CD14-positive monocyte (primary cell): ENCODE measurements at regions not wholly inside any gene's neighbourhood (a gene's known extent, or its start where the extent isn't known, plus 50 kb on each side); places are given as distances from the start of the nearest gene placed in this dataset.

Source experiments
- DNase-seq, 3 donors: peaks; one replicate each; pipeline ENCODE4 v3.0.0-alpha.2; 2011 to 2022
- H2AFZ ChIP-seq: 2 replicates; pipeline ENCODE4 v1.6.0; 2012; ENCODE audit warnings: mild to moderate bottlenecking, low read depth, low read length, inconsistent platforms; ENCODE audit not compliant: insufficient read depth, poor library complexity, severe bottlenecking
- H3K27ac ChIP-seq, 2 donors: 1 replicate in 1 of 2; 2 replicates in 1 of 2; pipeline ENCODE4 v1.5.1; 2012 to 2013; ENCODE audit warnings: low read length in 2 of 2, control low read depth in 1 of 2, inconsistent platforms in 1 of 2, low read depth in 1 of 2, mild to moderate bottlenecking in 1 of 2
- H3K27me3 ChIP-seq, 2 donors: one replicate each; pipeline versions ENCODE4 v1.6.0 to v1.6.1; 2011 to 2013; ENCODE audit warnings: low read length in 2 of 2; ENCODE audit not compliant: control insufficient read depth in 2 of 2, insufficient read depth in 2 of 2
- H3K36me3 ChIP-seq, 2 donors: replicated peaks in 1 of 2; 1 replicate in 1 of 2; 2 replicates in 1 of 2; pipeline versions ENCODE4 v1.5.1 to v1.6.1; 2012 to 2013; ENCODE audit warnings: low read length in 2 of 2, control low read depth in 1 of 2, inconsistent platforms in 1 of 2, mild to moderate bottlenecking in 1 of 2; ENCODE audit not compliant: insufficient read depth in 2 of 2, control insufficient read depth in 1 of 2
- H3K4me1 ChIP-seq, 2 donors: 1 replicate in 1 of 2; 2 replicates in 1 of 2; pipeline versions ENCODE4 v1.5.1 to v1.6.1; 2012 to 2013; ENCODE audit warnings: low read length in 2 of 2, control low read depth in 1 of 2, inconsistent platforms in 1 of 2, mild to moderate bottlenecking in 1 of 2, moderate library complexity in 1 of 2; ENCODE audit not compliant: insufficient read depth in 2 of 2, control insufficient read depth in 1 of 2
- H3K4me2 ChIP-seq: replicated peaks from 2 replicates; pipeline ENCODE3; 2012; ENCODE audit warnings: low read length, moderate library complexity, mild to moderate bottlenecking; ENCODE audit not compliant: poor library complexity, severe bottlenecking; ENCODE audit errors: extremely low read depth
- H3K4me3 ChIP-seq, 3 experiments: fragments of 200-600 bp in 1 of 3; sonication (generic) in 1 of 3; replicated peaks in 1 of 3; 1 replicate in 2 of 3; 2 replicates in 1 of 3; pipeline ENCODE4 v1.5.1; 2011 to 2013; ENCODE audit warnings: low read length in 3 of 3, mild to moderate bottlenecking in 3 of 3, control low read depth in 2 of 3, low read depth in 2 of 3, inconsistent platforms in 1 of 3, moderate library complexity in 1 of 3
- H3K79me2 ChIP-seq: 2 replicates; pipeline ENCODE4 v1.6.0; 2012; ENCODE audit warnings: mild to moderate bottlenecking, control low read depth, inconsistent platforms, low read length, moderate library complexity; ENCODE audit not compliant: insufficient read depth
- H3K9ac ChIP-seq: 2 replicates; pipeline ENCODE4 v1.6.0; 2017; ENCODE audit warnings: low read length, mild to moderate bottlenecking; ENCODE audit not compliant: insufficient read depth, poor library complexity, severe bottlenecking
- H3K9me3 ChIP-seq, 2 donors: replicated peaks in 1 of 2; 1 replicate in 1 of 2; 2 replicates in 1 of 2; pipeline versions ENCODE4 v1.5.1 to v1.6.1; 2012 to 2013; ENCODE audit warnings: low read length in 2 of 2, control low read depth in 1 of 2; ENCODE audit not compliant: control insufficient read depth in 1 of 2, insufficient read depth in 1 of 2
- H4K20me1 ChIP-seq: 2 replicates; pipeline ENCODE4 v1.6.0; 2012; ENCODE audit warnings: mild to moderate bottlenecking, low read length, control low read depth, moderate library complexity; ENCODE audit not compliant: insufficient read depth
- H3K27ac Mint-ChIP-seq, 7 donors: one replicate each; pipeline ENCODE4 v1.8.0; 2020; ENCODE audit warnings: mild to moderate bottlenecking in 7 of 7, mixed read lengths in 7 of 7, moderate library complexity in 6 of 7, inconsistent platforms in 2 of 7
- H3K27me3 Mint-ChIP-seq, 3 donors: one replicate each; pipeline ENCODE4 v1.8.0; 2021 to 2022; ENCODE audit warnings: low read depth in 3 of 3, mild to moderate bottlenecking in 3 of 3, mixed read lengths in 3 of 3, moderate library complexity in 3 of 3, inconsistent platforms in 1 of 3
- H3K36me3 Mint-ChIP-seq, 2 donors: one replicate each; pipeline ENCODE4 v1.8.0; 2020; ENCODE audit warnings: mixed read lengths in 2 of 2, inconsistent platforms in 1 of 2, mild to moderate bottlenecking in 1 of 2
- H3K4me1 Mint-ChIP-seq: one replicate; pipeline ENCODE4 v1.8.0; 2020; ENCODE audit warnings: mild to moderate bottlenecking, mixed read lengths
- H3K4me3 Mint-ChIP-seq, 2 donors: one replicate each; pipeline ENCODE4 v1.8.0; 2020; ENCODE audit warnings: mild to moderate bottlenecking in 2 of 2, mixed read lengths in 2 of 2, moderate library complexity in 1 of 2
- H3K9me3 Mint-ChIP-seq, 7 donors: one replicate each; pipeline ENCODE4 v1.8.0; 2020 to 2022; ENCODE audit warnings: mixed read lengths in 7 of 7, mild to moderate bottlenecking in 6 of 7, moderate library complexity in 6 of 7, inconsistent platforms in 2 of 7
- CTCF ChIP-seq: fragments of 200-600 bp; IDR thresholded peaks from one replicate; pipeline ENCODE4 v1.8.0; 2022; ENCODE audit warnings: antibody characterized with exemption, mild to moderate bottlenecking
- WGBS: methylation state at CpG from one replicate; pipeline ENCODE4 v1.1.5; 2013; ENCODE audit warnings: missing lambda C conversion rate; ENCODE audit not compliant: insufficient coverage; 5-methylcytosine and 5-hydroxymethylcytosine counted together
- intact Hi-C, 2 donors: fragments of 100-400 bp; cut with micrococcal nuclease; formaldehyde crosslinking; loops; one replicate each; pipeline versions ENCODE4 v1.15.0 to v1.15.1; 2023

GRCh38 chrX:115889121-115889890, 281.2 kb upstream of the AGTR2 start:
- no peaks in the 10 kb centered on the region for H3K4me1 Mint-ChIP-seq
- Histone ChIP-seq H3K4me3 (no peak overlapping the region), H3K79me2 (no peaks in the 10 kb centered on the region), H4K20me1 (no peaks in the 10 kb centered on the region), H3K27me3 (no peaks in the 10 kb centered on the region), H3K27ac (no peak overlapping the region), H3K36me3 (no peaks in the 10 kb centered on the region), H3K4me1 (peaks cover 0 to 11% of the 10 kb centered on the region in 2 donors), H2AFZ (no peak overlapping the region), H3K4me2 (no peak overlapping the region), H3K9ac (no peak overlapping the region), H3K9me3 (peaks cover 38 to 50% of the 10 kb centered on the region in 2 donors)
- TF ChIP-seq CTCF: no peak
- 100% methylated on average over 2 of the region's 32 CpGs for WGBS
- H3K9me3 Mint-ChIP-seq: peaks cover 21 to 50% (median 30%) of the 10 kb centered on the region in 7 donors
- H3K27me3 Mint-ChIP-seq: peaks cover 0 to 13% (median 0%) of the 10 kb centered on the region in 3 donors
- intact Hi-C loops: no loop called here
- no peaks in the 10 kb centered on the region for H3K36me3 Mint-ChIP-seq
- H3K4me3 Mint-ChIP-seq: no peak overlapping the region
- H3K27ac Mint-ChIP-seq: peak overlapping the region in 1 of 7 donors; percentile 26
- DNase-seq: no peak

GRCh38 chrX:115892056-115892708, 278.4 kb upstream of the AGTR2 start:
- Histone ChIP-seq H3K4me1 (peaks cover 0 to 11% of the 10 kb centered on the region in 2 donors), H3K9me3 (peaks cover 51 to 70% of the 10 kb centered on the region in 2 donors), H3K79me2 (no peaks in the 10 kb centered on the region), H3K4me3 (no peak overlapping the region), H3K4me2 (peak overlapping the region; percentile 31), H3K36me3 (no peaks in the 10 kb centered on the region), H3K27me3 (no peaks in the 10 kb centered on the region), H4K20me1 (no peaks in the 10 kb centered on the region), H2AFZ (no peak overlapping the region), H3K27ac (no peak overlapping the region), H3K9ac (no peak overlapping the region)
- intact Hi-C loops: no loop called here
- Mint-ChIP-seq H3K9me3 (peaks cover 29 to 66% (median 41%) of the 10 kb centered on the region in 7 donors), H3K4me1 (no peaks in the 10 kb centered on the region), H3K27ac (no peak overlapping the region), H3K27me3 (peaks cover 0 to 13% (median 0%) of the 10 kb centered on the region in 3 donors), H3K4me3 (no peak overlapping the region), H3K36me3 (no peaks in the 10 kb centered on the region)
- WGBS: 100% methylated on average over 7 of the region's 7 CpGs
- DNase-seq: no peak
- TF ChIP-seq CTCF: no peak
